ENCODE measurements at regions not wholly inside any gene's neighbourhood (a gene's known extent, or its start where the extent isn't known, plus 50 kb on each side); places are given as distances from the start of the nearest gene placed in this dataset.

GRCh38 chr10:117443686-117444041 is 68.4 kb upstream of the PDZD8 start:
- TF ChIP-seq CTCF (IDR thresholded peaks at IDR 0.05; ENCODE audit: unreplicated experiment): no peak

GRCh38 chr10:117442944-117443685 is 67.9 kb upstream of the PDZD8 start:
- Mint-ChIP-seq H3K9me3 (ENCODE audit: low read depth) (no peaks in the 10 kb centered on the region), H3K4me1 (ENCODE audit: low read depth) (no peaks in the 10 kb centered on the region), H3K27me3 (peaks cover 8% of the 10 kb centered on the region), H3K36me3 (ENCODE audit: insufficient read depth) (no peaks in the 10 kb centered on the region), H3K4me3 (ENCODE audit: low read depth) (no peak overlapping the region), H3K27ac (no peak overlapping the region)
- peak; percentile 82 for TF ChIP-seq CTCF (IDR thresholded peaks at IDR 0.05; ENCODE audit: unreplicated experiment)
- peak; percentile 59 for DNase-seq (ENCODE audit: low spot score, unreplicated experiment)

More at GRCh38 chr10:117443686-117444041, 68.4 kb upstream of the PDZD8 start:
- no peaks in the 10 kb centered on the region for H3K9me3 Mint-ChIP-seq (ENCODE audit: low read depth)
- H3K27ac Mint-ChIP-seq: no peak overlapping the region
- no peaks in the 10 kb centered on the region for H3K36me3 Mint-ChIP-seq (ENCODE audit: insufficient read depth)
- H3K4me3 Mint-ChIP-seq (ENCODE audit: low read depth): no peak overlapping the region
- DNase-seq (ENCODE audit: low spot score, unreplicated experiment): no peak
- peaks cover 8% of the 10 kb centered on the region for H3K27me3 Mint-ChIP-seq
- peaks cover 3% of the 10 kb centered on the region for H3K4me1 Mint-ChIP-seq (ENCODE audit: low read depth)

- Mint-ChIP-seq H3K4me3 (ENCODE audit: low read depth) (no peak overlapping the region), H3K9me3 (ENCODE audit: low read depth) (no peaks in the 10 kb centered on the region), H3K27me3 (peaks cover 8% of the 10 kb centered on the region), H3K36me3 (ENCODE audit: insufficient read depth) (no peaks in the 10 kb centered on the region), H3K4me1 (ENCODE audit: low read depth) (no peaks in the 10 kb centered on the region), H3K27ac (no peak overlapping the region)
- no peak for TF ChIP-seq CTCF (IDR thresholded peaks at IDR 0.05; ENCODE audit: unreplicated experiment)
- no peak for DNase-seq (ENCODE audit: low spot score, unreplicated experiment)
These were observed 67.3 kb upstream of the PDZD8 start for GRCh38 chr10:117442521-117442920.

GRCh38 chr10:117441812-117442443 is 66.7 kb upstream of the PDZD8 start:
- TF ChIP-seq CTCF (IDR thresholded peaks at IDR 0.05; ENCODE audit: unreplicated experiment): no peak
- H3K27me3 Mint-ChIP-seq: peaks cover 8% of the 10 kb centered on the region
- no peaks in the 10 kb centered on the region for H3K9me3 Mint-ChIP-seq (ENCODE audit: low read depth)
- no peaks in the 10 kb centered on the region for H3K4me1 Mint-ChIP-seq (ENCODE audit: low read depth)
- no peak for DNase-seq (ENCODE audit: low spot score, unreplicated experiment)
- no peaks in the 10 kb centered on the region for H3K36me3 Mint-ChIP-seq (ENCODE audit: insufficient read depth)
- H3K27ac Mint-ChIP-seq: no peak overlapping the region
- no peak overlapping the region for H3K4me3 Mint-ChIP-seq (ENCODE audit: low read depth)

- Mint-ChIP-seq H3K27me3 (peaks cover 8% of the 10 kb centered on the region), H3K4me1 (ENCODE audit: low read depth) (no peaks in the 10 kb centered on the region), H3K4me3 (ENCODE audit: low read depth) (no peak overlapping the region), H3K27ac (no peak overlapping the region), H3K36me3 (ENCODE audit: insufficient read depth) (no peaks in the 10 kb centered on the region), H3K9me3 (ENCODE audit: low read depth) (no peaks in the 10 kb centered on the region)
- no peak for DNase-seq (ENCODE audit: low spot score, unreplicated experiment)
- TF ChIP-seq CTCF (IDR thresholded peaks at IDR 0.05; ENCODE audit: unreplicated experiment): no peak
These were observed 66.1 kb upstream of the PDZD8 start for GRCh38 chr10:117441361-117441760.

Data from progenitor cell of endocrine pancreas (in vitro differentiated cells).